Common myeloid progenitor, CD34-positive (primary cell): ENCODE measurements at regions not wholly inside any gene's neighbourhood (a gene's known extent, or its start where the extent isn't known, plus 50 kb on each side); places are given as distances from the start of the nearest gene placed in this dataset.

Experiments
- CTCF ChIA-PET: fragments of 350-600 bp; sonication (Branson Sonifier 250); formaldehyde crosslinking; loops from one replicate; lab custom pipeline; 2021; ENCODE audit warnings: antibody characterized with exemption; lab: Charles Lee
- POLR2A ChIA-PET: fragments of 350-600 bp; sonication (Branson Sonifier 250); formaldehyde crosslinking; loops from one replicate; lab custom pipeline; 2021; ENCODE audit warnings: antibody characterized with exemption; lab: Charles Lee
- DNase-seq, 3 donors: peaks; one replicate each; pipeline versions ENCODE4 v3.0.0 to v3.0.0-alpha.2; 2013
- H3K27ac ChIP-seq, 2 experiments: 1 replicate in 1 of 2; 2 replicates in 1 of 2; pipeline ENCODE4 v1.7.0; 2013; ENCODE audit warnings: inconsistent platforms in 2 of 2, low read length in 2 of 2, mild to moderate bottlenecking in 2 of 2, low read depth in 1 of 2, moderate library complexity in 1 of 2; ENCODE audit not compliant: severe bottlenecking in 2 of 2, insufficient read depth in 1 of 2, poor library complexity in 1 of 2
- H3K27me3 ChIP-seq, 5 experiments: replicated peaks in 2 of 5; 1 replicate in 3 of 5; 2 replicates in 2 of 5; pipeline versions ENCODE4 v1.6.1 to v1.7.0; 2013; ENCODE audit warnings: low read length in 4 of 5, mild to moderate bottlenecking in 2 of 5, moderate library complexity in 2 of 5, inconsistent platforms in 1 of 5; ENCODE audit not compliant: insufficient read depth in 5 of 5, control insufficient read depth in 4 of 5
- H3K36me3 ChIP-seq, 4 experiments: 1 replicate in 2 of 4; 2 replicates in 2 of 4; pipeline versions ENCODE4 v1.6.1 to v1.7.0; 2013; ENCODE audit warnings: low read length in 3 of 4, control low read depth in 1 of 4, mild to moderate bottlenecking in 1 of 4; ENCODE audit not compliant: control insufficient read depth in 4 of 4, insufficient read depth in 4 of 4
- H3K4me1 ChIP-seq, 4 experiments: 1 replicate in 3 of 4; 2 replicates in 1 of 4; pipeline versions ENCODE4 v1.6.1 to v1.7.1; 2013; ENCODE audit warnings: low read length in 3 of 4, mild to moderate bottlenecking in 3 of 4, control low read depth in 1 of 4, inconsistent platforms in 1 of 4, moderate library complexity in 1 of 4; ENCODE audit not compliant: control insufficient read depth in 4 of 4, insufficient read depth in 4 of 4; ENCODE audit errors: control extremely low read depth in 1 of 4
- H3K4me3 ChIP-seq, 7 experiments: 1 replicate in 4 of 7; 2 replicates in 3 of 7; pipeline versions ENCODE4 v1.5.1 to v1.7.0; 2013; ENCODE audit warnings: mild to moderate bottlenecking in 7 of 7, low read length in 6 of 7, moderate library complexity in 6 of 7, inconsistent platforms in 2 of 7, low read depth in 2 of 7, control low read depth in 1 of 7; ENCODE audit not compliant: insufficient read depth in 4 of 7, control insufficient read depth in 1 of 7; ENCODE audit errors: extremely low read depth in 1 of 7
- H3K9me3 ChIP-seq, 5 experiments: 1 replicate in 4 of 5; 2 replicates in 1 of 5; pipeline versions ENCODE4 v1.6.1 to v1.7.1; 2013; ENCODE audit warnings: low read length in 4 of 5, mild to moderate bottlenecking in 2 of 5, inconsistent platforms in 1 of 5, low read depth in 1 of 5, moderate library complexity in 1 of 5; ENCODE audit not compliant: control insufficient read depth in 4 of 5, insufficient read depth in 2 of 5; ENCODE audit errors: control extremely low read depth in 1 of 5
- WGBS: methylation state at CpG from one replicate; pipeline ENCODE4 v1.1.5; 2013; ENCODE audit not compliant: insufficient coverage; 5-methylcytosine and 5-hydroxymethylcytosine counted together

DNA sequence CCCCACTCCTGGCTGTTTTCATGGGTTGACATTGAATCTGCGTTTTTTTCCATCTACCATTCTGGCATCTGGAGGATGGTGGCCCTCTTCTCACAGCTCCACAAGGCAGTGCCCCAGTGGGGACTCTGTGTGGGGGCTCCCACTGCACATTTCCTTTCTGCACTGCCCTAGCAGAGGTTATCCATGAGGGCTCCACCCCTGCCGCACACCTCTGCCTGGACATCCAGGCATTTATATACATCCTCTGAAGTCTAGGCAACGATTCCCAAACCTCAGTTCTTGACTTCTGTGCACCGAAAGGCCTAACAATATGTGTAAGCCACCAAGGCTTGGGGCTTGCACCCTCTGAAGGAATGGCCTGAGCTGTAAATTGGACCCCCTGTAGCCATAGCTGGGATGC, 147.9 kb upstream of the FMN2 start:
- Histone ChIP-seq H3K27ac (no peak overlapping the region), H3K4me1 (peaks cover 0 to 3% (median 1%) of the 10 kb centered on the region in 4 experiments), H3K27me3 (no peaks in the 10 kb centered on the region), H3K9me3 (peaks cover 3 to 13% (median 6%) of the 10 kb centered on the region in 5 experiments), H3K4me3 (no peak overlapping the region), H3K36me3 (no peaks in the 10 kb centered on the region)
- DNase-seq, result no peak
- POLR2A ChIA-PET, result no interaction called here
- CTCF ChIA-PET, result interaction anchor here (1.5 to 1.7 kb wide), 2 partner anchors 9 to 30 kb away, joined by 3 to 6 read pairs; no protein-coding TSS in a partner anchor
- WGBS, result 100% methylated on average over 4 of the region's 4 CpGs

DNA sequence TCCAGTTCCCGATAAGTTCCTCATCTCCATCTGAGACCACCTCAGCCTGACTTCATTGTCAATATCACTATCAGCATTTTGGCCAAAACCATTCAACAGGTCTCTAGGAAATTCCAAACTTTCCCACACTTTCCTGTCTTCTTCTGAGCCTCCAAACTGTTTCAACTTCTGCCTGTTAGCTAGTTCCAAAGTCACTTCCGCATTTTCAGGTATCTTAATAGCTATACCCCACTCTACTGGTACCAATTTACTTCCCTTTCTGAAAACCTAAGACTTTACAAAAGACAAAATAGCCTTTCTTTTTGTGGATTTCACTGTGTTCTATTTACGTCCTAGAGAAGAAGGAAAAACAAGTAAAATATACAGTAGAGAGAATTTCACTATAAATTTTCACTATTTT, 147.0 kb upstream of the FMN2 start:
- peak; percentile 31 to 77 (median 69) for DNase-seq
- ChIA-PET POLR2A (no interaction called here), CTCF (interaction anchor here (1.5 to 1.7 kb wide), 2 partner anchors 8 to 30 kb away, joined by 3 to 6 read pairs; no protein-coding TSS in a partner anchor)
- H3K27me3 ChIP-seq, result no peaks in the 10 kb centered on the region
- H3K36me3 ChIP-seq, result no peaks in the 10 kb centered on the region
- H3K9me3 ChIP-seq, result peaks cover 3 to 13% (median 6%) of the 10 kb centered on the region in 5 experiments
- WGBS, result 39% methylated on average over 2 of the region's 3 CpGs
- peaks cover 0 to 3% (median 1%) of the 10 kb centered on the region in 4 experiments for H3K4me1 ChIP-seq
- no peak overlapping the region for H3K27ac ChIP-seq
- no peak overlapping the region for H3K4me3 ChIP-seq

DNA sequence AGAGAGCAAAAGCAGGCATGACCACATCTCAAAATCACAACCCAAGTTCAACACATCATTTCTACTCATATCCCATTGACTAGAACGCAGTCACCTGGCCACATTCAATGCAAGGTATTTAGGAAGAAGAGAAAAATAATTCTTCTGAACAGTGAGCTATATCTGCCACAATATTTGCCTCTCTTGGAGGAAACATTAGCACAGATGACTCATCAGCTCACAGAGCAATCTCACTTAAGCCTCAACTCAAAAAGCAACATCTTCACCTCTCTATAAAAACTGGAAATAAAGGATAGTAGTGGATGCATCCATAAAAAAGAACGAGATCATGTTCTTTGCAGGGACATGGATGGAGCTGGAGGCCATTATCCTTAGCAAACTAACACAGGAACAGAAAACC, 143.9 kb upstream of the FMN2 start:
- Histone ChIP-seq H3K4me1 (peaks cover 0 to 3% (median 1%) of the 10 kb centered on the region in 4 experiments), H3K4me3 (no peak overlapping the region), H3K27me3 (no peaks in the 10 kb centered on the region), H3K9me3 (peaks cover under 1 to 11% (median 6%) of the 10 kb centered on the region in 5 experiments), H3K36me3 (no peaks in the 10 kb centered on the region), H3K27ac (no peak overlapping the region)
- ChIA-PET POLR2A (no interaction called here), CTCF (interaction anchor here (0.6 kb wide), 1 partner anchor 953 kb away, joined by 3 read pairs; no protein-coding TSS in a partner anchor)
- DNase-seq, result no peak
- no CpG with 5 or more reads among the region's 2 CpGs for WGBS

GRCh38 chr1:239951511-239952140, 140.1 kb upstream of the FMN2 start:
- Histone ChIP-seq H3K9me3 (no peaks in the 10 kb centered on the region), H3K27me3 (peaks cover 0 to 3% (median 0%) of the 10 kb centered on the region in 5 experiments), H3K4me1 (no peaks in the 10 kb centered on the region), H3K27ac (no peak overlapping the region), H3K36me3 (no peaks in the 10 kb centered on the region), H3K4me3 (no peak overlapping the region)
- ChIA-PET CTCF (interaction anchor here (0.7 to 9.0 kb wide), 17 partner anchors 7 to 61 kb away, joined by 3 to 89 read pairs (median 6); no protein-coding TSS in a partner anchor), POLR2A (interaction anchor here (0.6 kb wide), 1 partner anchor 807 kb away, joined by 4 read pairs; no protein-coding TSS in a partner anchor)
- no CpG with 5 or more reads among the region's 3 CpGs for WGBS
- peak; percentile 72 to 87 (median 85) for DNase-seq

DNA sequence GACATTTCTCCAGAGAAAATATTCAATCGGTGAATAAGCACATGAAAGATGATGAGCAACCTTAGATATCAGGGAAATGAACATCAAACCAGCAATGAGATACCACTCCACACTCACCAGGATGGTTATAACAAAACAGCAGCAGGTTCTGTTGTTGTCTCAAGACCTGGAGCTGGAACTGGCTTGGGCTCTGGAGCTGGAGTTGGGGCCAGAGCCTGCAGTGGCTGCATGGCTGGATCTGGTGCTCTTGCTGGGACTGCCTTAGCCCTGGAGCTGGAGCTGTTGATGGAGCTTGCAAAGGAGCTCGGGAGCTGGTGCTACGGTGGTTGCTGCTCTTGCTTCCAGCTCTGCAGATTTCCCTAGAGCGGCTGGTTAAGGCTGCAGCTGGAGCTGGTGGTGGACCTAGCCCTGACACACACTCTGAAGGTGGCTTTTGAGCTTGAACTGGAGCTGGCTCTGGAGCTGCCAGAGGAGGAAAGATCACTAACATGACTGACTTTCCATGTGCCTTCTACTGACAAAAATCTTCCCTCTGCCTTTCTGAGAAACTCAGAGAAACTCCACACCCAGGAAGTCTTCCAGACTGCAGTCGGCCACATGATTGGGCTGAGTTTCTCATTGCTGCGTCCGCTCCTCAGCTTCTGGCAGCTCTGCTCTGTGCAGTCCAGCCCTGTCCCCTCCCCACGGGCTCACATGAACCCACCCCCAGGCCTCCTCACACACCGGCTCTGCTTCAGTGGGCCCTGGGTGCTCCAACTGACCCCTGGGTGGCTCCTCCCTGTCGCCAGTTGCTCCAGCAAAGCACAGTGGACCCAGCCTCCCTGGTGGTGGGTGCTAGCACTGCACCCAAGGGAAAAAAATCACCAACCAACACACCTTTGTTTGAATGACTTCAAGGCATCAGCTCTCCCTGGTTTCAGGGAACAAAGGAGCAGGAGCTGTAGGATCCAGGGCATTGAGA, 139.1 kb upstream of the FMN2 start:
- Histone ChIP-seq H3K27me3 (peaks cover 0 to 3% (median 2%) of the 10 kb centered on the region in 5 experiments), H3K4me1 (no peaks in the 10 kb centered on the region), H3K4me3 (no peak overlapping the region), H3K36me3 (no peaks in the 10 kb centered on the region), H3K9me3 (no peaks in the 10 kb centered on the region), H3K27ac (no peak overlapping the region)
- POLR2A ChIA-PET, result interaction anchor here (0.6 kb wide), 1 partner anchor 633 kb away, joined by 5 read pairs; no protein-coding TSS in a partner anchor
- DNase-seq, result peak in 2 of 3 donors; percentile 17 to 22
- CTCF ChIA-PET, result interaction anchor here (1.0 to 9.0 kb wide), 13 partner anchors 8 to 52 kb away, joined by 3 to 89 read pairs (median 10); no protein-coding TSS in a partner anchor
- WGBS, result 77% methylated on average over 10 of the region's 10 CpGs

DNA sequence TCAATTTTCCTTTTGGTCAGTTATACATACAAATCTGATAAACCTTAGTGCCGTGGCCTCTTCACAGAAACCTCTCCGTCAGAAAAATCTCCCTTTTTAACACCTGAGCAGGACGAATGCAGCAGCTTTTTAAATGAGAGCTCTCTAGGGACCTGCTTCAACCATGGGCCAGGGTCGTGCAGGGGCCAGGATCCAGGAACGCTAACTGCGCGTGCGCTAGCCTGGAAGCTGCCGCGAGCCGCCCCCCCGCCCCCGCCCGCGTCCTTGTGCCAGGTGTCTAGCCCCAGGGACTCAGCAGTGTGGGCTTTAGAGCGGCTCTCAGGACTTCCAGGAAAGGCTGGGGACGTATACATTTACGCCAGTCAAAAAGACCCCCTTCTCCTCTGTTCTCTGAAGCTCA, 136.8 kb upstream of the FMN2 start:
- Histone ChIP-seq H3K9me3 (no peaks in the 10 kb centered on the region), H3K4me1 (no peaks in the 10 kb centered on the region), H3K27me3 (peaks cover 0 to 8% (median 3%) of the 10 kb centered on the region in 5 experiments), H3K36me3 (no peaks in the 10 kb centered on the region), H3K27ac (no peak overlapping the region), H3K4me3 (no peak overlapping the region)
- no peak for DNase-seq
- ChIA-PET CTCF (interaction anchor here (1.5 to 9.0 kb wide), 3 partner anchors 13 to 49 kb away, joined by 3 to 89 read pairs (median 31); no protein-coding TSS in a partner anchor), POLR2A (no interaction called here)
- WGBS, result 91% methylated on average over 16 of the region's 18 CpGs
